ENCODE measurements at regions not wholly inside any gene's neighbourhood (a gene's known extent, or its start where the extent isn't known, plus 50 kb on each side); places are given as distances from the start of the nearest gene placed in this dataset.

DNA sequence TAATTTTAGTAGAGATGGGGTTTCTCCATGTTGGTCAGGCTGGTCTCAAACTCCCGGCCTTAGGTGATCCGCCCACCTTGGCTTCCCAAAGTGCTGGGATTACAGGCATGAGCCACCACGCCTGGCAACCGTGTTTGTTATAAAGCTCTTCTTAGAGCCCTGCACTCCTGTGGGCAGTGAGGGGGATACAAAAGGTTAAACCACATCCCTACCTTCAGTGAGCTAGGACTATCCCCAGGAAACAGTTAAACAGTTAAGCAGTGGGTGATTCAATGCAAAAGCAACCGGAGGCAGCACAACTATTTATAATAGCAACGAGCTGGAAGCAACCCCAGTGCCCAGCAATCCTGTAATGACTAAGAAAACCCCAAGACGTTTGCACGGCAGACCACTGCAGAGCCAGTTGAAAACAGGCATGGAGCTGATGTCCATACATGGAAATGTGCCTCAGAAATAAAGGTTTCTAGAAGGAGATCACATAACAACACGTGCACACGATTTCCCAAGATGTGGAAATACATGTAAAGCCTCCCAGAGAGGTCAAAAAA is 107.2 kb upstream of the LYZL2 start:
- peak in 1 of 2 donors; percentile 98 for DNase-seq (ENCODE audit: low read depth in 1 of 2, low spot score in 1 of 2)
- H3K9me3 ChIP-seq (ENCODE audit: low read depth): no peaks in the 10 kb centered on the region
- H3K27ac ChIP-seq: no peak overlapping the region
- H3K4me1 ChIP-seq (ENCODE audit: low read depth): no peaks in the 10 kb centered on the region
- TF ChIP-seq, protein P1, sequence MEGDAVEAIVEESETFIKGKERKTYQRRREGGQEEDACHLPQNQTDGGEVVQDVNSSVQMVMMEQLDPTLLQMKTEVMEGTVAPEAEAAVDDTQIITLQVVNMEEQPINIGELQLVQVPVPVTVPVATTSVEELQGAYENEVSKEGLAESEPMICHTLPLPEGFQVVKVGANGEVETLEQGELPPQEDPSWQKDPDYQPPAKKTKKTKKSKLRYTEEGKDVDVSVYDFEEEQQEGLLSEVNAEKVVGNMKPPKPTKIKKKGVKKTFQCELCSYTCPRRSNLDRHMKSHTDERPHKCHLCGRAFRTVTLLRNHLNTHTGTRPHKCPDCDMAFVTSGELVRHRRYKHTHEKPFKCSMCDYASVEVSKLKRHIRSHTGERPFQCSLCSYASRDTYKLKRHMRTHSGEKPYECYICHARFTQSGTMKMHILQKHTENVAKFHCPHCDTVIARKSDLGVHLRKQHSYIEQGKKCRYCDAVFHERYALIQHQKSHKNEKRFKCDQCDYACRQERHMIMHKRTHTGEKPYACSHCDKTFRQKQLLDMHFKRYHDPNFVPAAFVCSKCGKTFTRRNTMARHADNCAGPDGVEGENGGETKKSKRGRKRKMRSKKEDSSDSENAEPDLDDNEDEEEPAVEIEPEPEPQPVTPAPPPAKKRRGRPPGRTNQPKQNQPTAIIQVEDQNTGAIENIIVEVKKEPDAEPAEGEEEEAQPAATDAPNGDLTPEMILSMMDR (IDR thresholded peaks at IDR 0.05; ENCODE audit: low read depth, low read length): no peak
- no peaks in the 10 kb centered on the region for H3K36me3 ChIP-seq
- no peaks in the 10 kb centered on the region for H3K27me3 ChIP-seq
- H3K4me3 ChIP-seq: no peak overlapping the region

DNA sequence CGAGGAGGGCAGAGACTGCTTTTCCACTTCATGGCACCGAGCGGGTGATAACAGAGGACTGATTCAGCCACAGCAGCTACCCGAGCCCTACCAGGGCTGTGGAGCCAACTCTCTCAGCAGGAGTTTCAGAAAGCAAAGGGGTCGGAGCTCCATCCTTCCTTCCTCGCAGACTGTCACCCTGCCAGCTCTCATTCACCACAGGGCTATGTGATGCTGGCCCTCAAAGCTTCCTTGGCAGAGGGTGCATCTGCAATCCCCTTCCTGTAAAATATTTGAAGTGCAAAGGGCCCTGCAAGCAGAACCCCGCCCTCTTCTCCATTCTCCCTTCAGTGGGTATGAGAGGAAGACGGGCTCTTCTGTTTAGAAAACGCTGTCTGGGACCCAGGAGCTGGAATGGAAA is 105.3 kb upstream of the LYZL2 start:
- Histone ChIP-seq H3K36me3 (no peaks in the 10 kb centered on the region), H3K4me1 (ENCODE audit: low read depth) (no peaks in the 10 kb centered on the region), H3K27ac (no peak overlapping the region), H3K9me3 (ENCODE audit: low read depth) (no peaks in the 10 kb centered on the region), H3K27me3 (no peaks in the 10 kb centered on the region), H3K4me3 (no peak overlapping the region)
- TF ChIP-seq, protein P1 (IDR thresholded peaks at IDR 0.05; ENCODE audit: low read depth, low read length): no peak
- DNase-seq (ENCODE audit: low read depth in 1 of 2, low spot score in 1 of 2): no peak

DNA sequence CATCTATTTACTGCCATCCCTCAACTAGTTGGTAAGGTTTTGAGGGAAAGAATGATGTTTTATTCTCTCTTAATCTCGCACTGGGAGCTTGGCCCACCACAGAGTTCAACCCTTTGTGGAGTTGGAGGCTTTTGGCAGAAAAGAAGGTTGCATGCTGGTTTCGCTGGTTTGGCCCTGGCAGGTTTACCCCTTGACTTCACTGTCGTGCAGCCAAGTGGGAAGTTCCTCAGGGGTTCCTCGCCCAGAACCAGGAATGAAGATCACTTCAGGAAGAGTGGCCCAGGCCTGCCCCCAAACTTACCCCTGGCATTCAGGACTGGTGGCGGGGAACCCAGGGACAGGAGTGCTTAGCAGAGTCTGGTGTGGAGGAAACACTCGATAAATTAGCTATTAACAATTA is 103.1 kb upstream of the LYZL2 start:
- Histone ChIP-seq H3K36me3 (no peaks in the 10 kb centered on the region), H3K27ac (no peak overlapping the region), H3K4me3 (no peak overlapping the region), H3K9me3 (ENCODE audit: low read depth) (no peaks in the 10 kb centered on the region), H3K4me1 (ENCODE audit: low read depth) (no peaks in the 10 kb centered on the region), H3K27me3 (no peaks in the 10 kb centered on the region)
- no peak for DNase-seq (ENCODE audit: low read depth in 1 of 2, low spot score in 1 of 2)
- TF ChIP-seq, protein P1 (IDR thresholded peaks at IDR 0.05; ENCODE audit: low read depth, low read length): no peak

DNA sequence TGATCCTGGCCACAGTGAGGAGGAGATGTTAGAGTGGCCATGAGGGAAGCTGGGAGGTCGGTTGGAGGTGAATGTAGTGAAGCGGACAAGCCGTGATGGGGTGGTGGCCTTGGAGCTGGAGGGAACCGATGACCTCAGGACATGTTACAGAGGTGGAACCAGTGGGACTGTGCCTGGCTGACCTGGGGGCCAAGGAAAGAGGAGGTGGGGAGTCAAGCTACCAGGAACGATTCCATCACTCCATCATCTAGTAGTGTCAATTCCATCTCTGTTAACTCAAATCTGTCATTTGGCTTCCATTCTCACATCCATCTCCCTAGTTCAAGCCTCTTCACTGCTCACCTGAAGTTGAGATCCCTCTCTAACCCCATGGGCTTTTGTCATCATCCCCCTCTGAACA is 102.4 kb upstream of the LYZL2 start:
- no peaks in the 10 kb centered on the region for H3K9me3 ChIP-seq (ENCODE audit: low read depth)
- no peak overlapping the region for H3K4me3 ChIP-seq
- no peak overlapping the region for H3K27ac ChIP-seq
- no peak for DNase-seq (ENCODE audit: low read depth in 1 of 2, low spot score in 1 of 2)
- TF ChIP-seq, protein P1 (IDR thresholded peaks at IDR 0.05; ENCODE audit: low read depth, low read length): no peak
- no peaks in the 10 kb centered on the region for H3K36me3 ChIP-seq
- H3K4me1 ChIP-seq (ENCODE audit: low read depth): no peaks in the 10 kb centered on the region
- H3K27me3 ChIP-seq: no peaks in the 10 kb centered on the region

DNA sequence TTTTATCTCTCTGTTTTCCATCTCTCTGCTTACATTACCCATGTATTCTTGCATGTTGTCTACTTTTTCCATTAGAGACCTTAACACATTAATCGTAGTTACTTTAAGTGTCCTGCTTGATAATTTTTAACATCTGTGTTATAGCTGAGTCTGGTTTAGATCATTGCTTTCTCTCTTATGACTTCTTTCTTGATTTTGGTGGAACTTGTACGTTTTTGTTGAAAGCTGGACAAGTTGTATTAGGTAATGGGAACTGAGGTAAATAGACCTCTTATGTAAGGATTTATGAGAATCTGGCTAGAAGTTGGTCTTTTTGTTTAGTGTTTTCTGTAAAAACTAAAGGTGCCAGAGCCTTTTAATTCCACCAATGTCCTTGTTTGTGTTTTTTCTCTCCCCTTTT is 100.8 kb upstream of the LYZL2 start:
- no peaks in the 10 kb centered on the region for H3K36me3 ChIP-seq
- no peak overlapping the region for H3K4me3 ChIP-seq
- no peaks in the 10 kb centered on the region for H3K4me1 ChIP-seq (ENCODE audit: low read depth)
- H3K27ac ChIP-seq: no peak overlapping the region
- no peak for DNase-seq (ENCODE audit: low read depth in 1 of 2, low spot score in 1 of 2)
- TF ChIP-seq, protein P1 (IDR thresholded peaks at IDR 0.05; ENCODE audit: low read depth, low read length): no peak
- no peaks in the 10 kb centered on the region for H3K27me3 ChIP-seq
- H3K9me3 ChIP-seq (ENCODE audit: low read depth): no peaks in the 10 kb centered on the region

DNA sequence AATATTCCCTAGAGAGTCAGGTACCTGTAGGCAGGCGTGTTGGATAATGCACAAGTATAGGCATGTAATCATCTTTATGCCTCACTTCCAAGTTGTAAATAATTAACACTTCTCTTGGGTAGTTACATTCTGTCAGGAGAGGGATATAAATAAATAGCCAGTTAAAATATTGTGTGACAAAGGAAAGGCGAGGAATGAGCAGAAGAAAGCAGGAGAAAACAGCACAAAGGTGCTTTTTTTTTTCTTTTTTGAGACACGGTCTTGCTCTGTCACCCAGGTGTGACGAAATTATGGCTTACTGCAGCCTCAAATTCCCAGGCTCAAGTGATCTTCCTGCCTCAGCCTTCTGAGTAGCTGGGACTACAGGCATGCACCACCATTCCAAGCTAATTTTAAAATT is 99.2 kb upstream of the LYZL2 start:
- Histone ChIP-seq H3K27ac (no peak overlapping the region), H3K9me3 (ENCODE audit: low read depth) (no peaks in the 10 kb centered on the region), H3K4me3 (no peak overlapping the region), H3K4me1 (ENCODE audit: low read depth) (no peaks in the 10 kb centered on the region), H3K27me3 (no peaks in the 10 kb centered on the region), H3K36me3 (no peaks in the 10 kb centered on the region)
- TF ChIP-seq, protein P1 (IDR thresholded peaks at IDR 0.05; ENCODE audit: low read depth, low read length): no peak
- DNase-seq (ENCODE audit: low read depth in 1 of 2, low spot score in 1 of 2): no peak
